ENCODE measurements at regions not wholly inside any gene's neighbourhood (a gene's known extent, or its start where the extent isn't known, plus 50 kb on each side); places are given as distances from the start of the nearest gene placed in this dataset.
"Not testable (repeated sequence)": the region's sequence is repeated elsewhere in the genome, so short reads cannot be mapped to it uniquely, and the experiment has no call there.

- no peak for DNase-seq
These were observed 93.2 kb downstream of the TEX29 start for GRCh38 chr13:111413407-111414187.

- no peak for DNase-seq
These were observed 93.9 kb downstream of the TEX29 start for GRCh38 chr13:111414341-111414740.

GRCh38 chr13:111415246-111415645 lies 94.8 kb downstream of the TEX29 start:
- no peak for DNase-seq

DNA sequence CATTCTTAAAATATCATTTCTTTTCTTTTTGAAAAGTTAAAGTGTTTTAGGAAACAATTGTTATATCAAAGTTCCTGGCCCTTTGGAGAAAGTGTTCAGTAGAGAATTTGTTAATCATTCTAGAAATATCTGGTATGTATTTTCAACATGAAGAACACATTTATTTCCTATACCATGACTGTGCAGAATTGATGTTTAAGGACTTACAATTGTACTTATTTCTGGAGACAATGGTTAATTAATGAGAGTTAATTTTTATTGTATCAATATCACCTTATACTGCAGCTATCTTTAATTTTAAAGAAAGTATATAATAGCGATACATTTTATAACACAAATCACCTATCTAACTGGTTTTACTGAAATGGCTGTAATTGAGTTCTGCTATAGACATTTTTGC lies 95.3 kb downstream of the TEX29 start:
- no peak for DNase-seq

DNA sequence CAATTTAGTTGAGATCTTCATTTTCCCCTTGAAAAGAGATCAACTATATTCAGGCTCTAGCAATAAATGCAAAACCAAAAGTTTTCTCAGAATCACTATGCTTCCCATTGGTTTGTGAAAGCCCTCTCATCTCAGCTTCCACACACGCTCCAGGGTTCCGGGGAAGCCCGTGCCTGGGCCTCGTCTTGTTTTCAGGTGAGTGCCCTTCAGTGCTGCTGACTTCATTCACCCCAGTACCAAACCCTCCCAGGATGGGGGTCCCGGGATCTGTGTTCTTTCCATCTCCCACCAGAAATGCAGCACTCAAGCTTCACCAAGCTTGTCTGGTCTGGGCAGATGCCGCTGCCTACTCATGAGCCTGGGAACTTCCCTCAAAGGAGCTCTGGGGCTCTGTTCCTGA lies 97.7 kb downstream of the TEX29 start:
- no peak for DNase-seq

DNA sequence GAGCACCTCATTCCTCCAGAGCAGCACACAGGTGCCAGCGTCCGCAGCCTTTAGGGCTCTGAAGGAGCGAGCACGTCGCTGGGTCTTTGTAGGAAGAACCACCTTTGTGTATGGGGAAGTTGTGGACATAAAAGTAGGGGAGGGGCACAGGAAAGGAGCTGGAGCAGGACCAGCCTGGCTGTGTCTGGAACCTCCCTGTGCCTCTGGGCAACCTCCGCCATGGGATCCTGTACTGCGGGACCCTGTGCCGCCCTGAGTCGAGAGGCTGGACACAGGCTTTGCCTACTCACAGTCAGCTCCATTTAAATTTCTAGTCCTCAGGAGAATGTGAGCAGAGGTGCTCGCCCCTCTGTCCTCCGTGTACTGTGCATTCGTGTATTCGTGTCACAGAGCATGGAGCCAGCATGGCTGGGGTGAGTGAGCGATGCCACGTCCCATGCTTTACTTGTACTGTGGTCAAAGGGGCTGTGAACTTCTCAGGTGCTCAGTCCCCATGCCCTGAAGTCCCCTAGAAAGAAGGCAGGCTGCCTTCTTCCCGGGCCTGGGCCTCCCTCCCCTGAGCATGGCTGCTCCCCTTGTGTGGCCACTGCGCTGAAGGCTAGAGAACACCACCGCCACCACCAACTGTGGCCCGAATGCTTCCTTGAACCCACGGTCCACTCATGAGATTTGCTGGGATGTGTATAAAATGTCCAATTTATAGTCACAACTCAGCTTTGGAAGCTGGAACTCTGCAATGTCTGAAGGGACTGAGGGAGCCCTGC lies 99.9 kb downstream of the TEX29 start:
- DNase-seq, result no peak

GRCh38 chr13:111421216-111421615 lies 100.8 kb downstream of the TEX29 start:
- no peak for DNase-seq

DNA sequence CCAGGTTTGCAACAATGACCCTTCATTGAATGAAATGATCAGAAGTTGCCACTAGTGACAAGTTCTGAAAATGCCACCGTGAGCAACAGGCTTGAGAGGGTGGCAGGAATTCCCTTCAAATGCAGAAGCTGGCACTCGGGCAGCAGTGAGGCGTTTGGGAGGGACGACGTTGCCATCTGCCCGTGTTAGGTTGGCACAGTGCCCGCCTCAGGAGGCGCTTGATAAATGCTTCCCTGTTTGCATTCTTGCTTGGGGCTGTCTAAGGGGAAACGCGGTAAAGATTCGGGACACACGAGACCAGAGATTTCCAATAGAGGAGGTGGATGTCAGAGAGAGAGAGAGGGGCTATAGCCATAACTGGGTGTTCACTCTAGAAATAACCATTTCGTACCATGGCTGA lies 101.9 kb downstream of the TEX29 start:
- peak; percentile 33 to 66 for DNase-seq

DNA sequence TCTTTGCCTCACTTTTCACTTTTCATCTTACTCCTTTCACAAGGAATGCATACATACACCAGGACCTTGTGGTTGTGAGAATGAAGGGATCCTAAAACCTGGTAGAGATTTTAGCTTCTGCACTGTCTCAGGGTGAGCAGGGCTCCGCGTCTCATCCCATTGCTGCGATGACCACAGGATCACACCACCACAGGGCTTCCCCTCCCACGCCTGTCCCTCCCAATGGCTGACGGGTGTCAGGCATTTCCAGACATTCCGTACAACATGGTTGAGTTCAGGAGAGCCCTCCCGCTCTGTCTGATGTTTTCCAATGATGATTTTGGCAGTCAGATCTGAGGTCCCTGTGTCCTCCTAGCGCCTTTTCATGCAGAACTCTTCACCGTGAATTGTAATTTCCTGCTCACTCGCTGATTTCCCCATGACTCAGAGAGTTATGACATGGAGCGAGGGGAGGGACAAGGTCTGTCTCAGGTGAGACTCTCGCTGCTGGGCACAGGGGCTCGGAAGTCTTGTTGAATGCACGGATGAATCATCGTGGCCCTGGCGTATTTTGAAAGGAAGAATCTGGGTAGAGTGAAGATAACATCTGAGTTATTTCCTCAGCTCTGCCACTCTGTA lies 102.8 kb downstream of the TEX29 start:
- DNase-seq, result no peak

DNA sequence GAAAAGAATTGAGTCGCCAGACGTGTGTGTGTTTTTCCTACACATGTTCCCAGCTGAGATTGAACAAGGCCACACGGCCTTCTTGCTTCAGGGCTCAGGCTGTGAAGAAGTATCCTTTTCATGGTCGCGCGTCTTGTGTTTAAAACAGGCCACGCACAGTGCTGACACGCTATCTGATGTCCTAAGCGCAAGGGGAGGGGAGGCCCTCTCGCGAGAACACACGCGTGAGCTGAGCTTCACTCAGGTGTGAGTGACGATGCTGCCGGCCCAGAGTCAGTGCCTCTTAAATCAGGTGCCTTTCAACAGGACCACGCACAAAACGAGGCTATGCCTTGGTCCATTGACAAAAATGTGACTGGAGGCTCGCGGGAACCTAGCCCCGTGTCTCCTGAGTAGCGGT lies 103.7 kb downstream of the TEX29 start:
- DNase-seq, result no peak

DNA sequence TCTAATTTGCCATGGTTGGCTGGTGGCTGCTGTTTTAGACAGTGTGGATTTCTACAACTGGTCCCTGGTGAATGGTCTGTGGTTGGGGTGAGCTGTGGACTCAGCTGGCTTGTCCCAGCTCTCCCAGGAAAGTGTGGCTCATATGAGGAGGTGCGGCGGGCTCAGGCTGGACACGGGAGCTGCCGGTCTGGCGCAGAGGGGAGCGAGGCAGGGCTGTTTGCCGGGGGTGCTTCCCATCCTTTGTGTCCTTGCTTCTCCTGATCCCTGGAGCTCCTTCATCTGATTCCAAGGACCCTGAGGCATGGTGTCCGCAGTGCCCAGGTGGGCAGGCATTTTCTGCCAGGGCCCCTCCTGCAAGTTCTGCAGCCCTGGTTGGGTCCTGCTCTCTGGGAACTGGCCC lies 104.9 kb downstream of the TEX29 start:
- DNase-seq, result no peak

DNA sequence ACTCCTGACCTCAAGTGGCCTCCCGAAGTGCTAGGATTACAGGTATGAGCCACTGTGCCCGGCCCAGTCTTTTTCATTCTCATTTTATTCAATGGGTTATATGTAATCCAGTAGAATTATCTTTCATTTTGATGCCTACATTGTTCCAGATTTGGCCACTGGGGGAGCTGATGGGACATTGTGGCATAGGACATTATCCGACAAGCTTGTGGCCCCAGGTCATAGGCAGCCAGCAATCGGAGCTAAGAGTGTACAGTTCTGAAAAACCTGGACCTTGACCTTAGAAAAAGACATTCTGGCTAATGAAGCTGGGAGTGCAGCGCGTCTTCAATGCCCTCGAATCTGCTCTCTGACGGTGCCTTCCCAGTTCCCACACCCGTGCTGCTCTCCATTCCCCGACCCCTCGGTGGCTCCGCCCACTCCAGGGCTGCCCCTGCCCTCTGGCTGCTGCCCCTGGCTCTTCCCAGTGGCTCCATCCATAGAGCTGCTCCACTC lies 108.7 kb downstream of the TEX29 start:
- DNase-seq, result peak; percentile 62 to 75

DNA sequence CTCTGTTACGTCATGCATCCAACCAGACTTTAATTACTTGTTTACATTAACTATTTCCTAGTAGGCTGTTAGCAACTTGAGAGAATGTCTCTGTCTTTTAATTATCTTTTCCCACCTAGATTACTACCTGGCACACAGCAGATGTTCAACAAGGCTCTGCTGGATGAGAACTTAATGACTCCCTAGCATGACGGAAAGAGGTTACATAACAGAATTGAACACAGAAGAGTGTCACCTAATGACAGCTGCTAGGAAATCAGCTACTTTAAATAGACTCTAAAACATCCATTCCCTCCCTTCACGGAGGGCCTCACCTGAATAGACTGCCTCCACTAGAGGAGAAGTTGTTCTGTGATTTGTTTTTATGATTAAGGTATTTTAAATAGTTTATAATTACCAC lies 110.8 kb downstream of the TEX29 start:
- DNase-seq, result peak; percentile 43 to 46

GRCh38 chr13:111434578-111435159 lies 114.2 kb downstream of the TEX29 start:
- DNase-seq, result no peak

GRCh38 chr13:111436446-111436845 lies 116.0 kb downstream of the TEX29 start:
- no peak for DNase-seq

DNA sequence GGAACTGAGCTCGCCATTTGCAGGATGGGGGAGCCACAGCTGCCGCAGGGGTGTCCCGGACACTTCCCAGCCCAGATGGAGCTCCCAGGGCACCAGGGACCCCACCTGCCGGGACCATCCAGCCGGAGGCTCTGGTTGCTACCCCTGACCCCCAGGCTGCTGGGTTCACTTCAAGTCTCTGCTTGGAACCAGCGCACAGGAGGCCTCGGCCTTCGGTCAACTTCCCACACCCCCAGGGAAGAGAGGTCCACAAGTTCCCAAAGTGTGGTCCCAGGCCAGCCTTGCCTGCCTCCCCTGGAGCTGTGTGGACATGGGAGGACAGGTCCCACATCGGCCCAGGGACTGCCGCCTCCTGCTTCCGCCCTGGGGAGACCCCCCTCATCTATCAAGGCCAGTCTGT lies 117.0 kb downstream of the TEX29 start:
- DNase-seq, result no peak

- DNase-seq, result no peak
These were observed 117.6 kb downstream of the TEX29 start for GRCh38 chr13:111437856-111438547.

DNA sequence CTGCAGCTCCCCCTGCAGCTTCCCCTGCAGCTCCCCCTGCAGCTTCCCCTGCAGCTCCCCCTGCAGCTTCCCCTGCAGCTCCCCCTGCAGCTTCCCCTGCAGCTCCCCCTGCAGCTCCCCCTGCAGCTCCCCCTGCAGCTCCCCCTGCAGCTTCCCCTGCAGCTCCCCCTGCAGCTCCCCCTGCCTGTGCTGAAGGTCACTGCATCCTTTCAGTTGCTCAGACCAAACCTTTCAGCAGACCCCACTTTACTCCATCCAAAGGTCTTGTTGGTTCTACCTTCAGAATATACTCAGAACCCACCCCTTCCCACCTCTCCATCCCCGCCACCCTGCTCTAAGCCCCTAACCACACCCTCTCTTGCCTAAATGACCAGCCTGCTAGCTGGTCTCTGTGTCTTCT lies 120.0 kb downstream of the TEX29 start:
- DNase-seq, result not testable (repeated sequence)

DNA sequence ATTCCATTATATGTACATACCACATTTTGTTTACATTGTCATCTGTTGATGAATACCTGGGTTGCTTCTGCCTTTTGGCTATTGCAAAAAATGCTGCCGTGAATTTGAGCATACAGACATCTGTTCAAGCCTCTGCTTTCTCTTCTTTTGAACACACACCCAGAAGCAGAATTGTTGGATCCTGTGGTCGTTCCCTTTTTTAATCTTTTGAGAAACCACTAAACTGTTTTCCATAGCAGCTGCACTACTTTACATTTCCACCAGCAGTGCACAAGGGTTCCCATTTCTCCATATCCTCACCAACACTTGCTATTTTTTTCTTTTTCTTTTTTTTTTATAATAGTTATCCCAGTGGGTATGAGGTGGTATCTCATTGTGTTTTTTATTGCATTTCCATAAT lies 123.5 kb downstream of the TEX29 start:
- no peak for DNase-seq

GRCh38 chr13:111448504-111448903 lies 128.1 kb downstream of the TEX29 start:
- DNase-seq, result no peak

GRCh38 chr13:111449041-111449440 lies 128.6 kb downstream of the TEX29 start:
- DNase-seq, result no peak

GRCh38 chr13:111451402-111451801 lies 131.0 kb downstream of the TEX29 start:
- DNase-seq, result no peak
